H1 (cell line): ENCODE measurements at regions not wholly inside any gene's neighbourhood (a gene's known extent, or its start where the extent isn't known, plus 50 kb on each side); places are given as distances from the start of the nearest gene placed in this dataset.

Experiments used
- CTCF ChIA-PET: fragments of 300-600 bp; sonication (Branson Sonifier 250); formaldehyde crosslinking; loops from one replicate; lab custom pipeline; 2021; ENCODE audit not compliant: partially characterized antibody; lab: Charles Lee
- POLR2A ChIA-PET: fragments of 300-600 bp; sonication (Branson Sonifier 250); formaldehyde crosslinking; loops from one replicate; lab custom pipeline; 2021; ENCODE audit warnings: inconsistent platforms; ENCODE audit not compliant: partially characterized antibody; lab: Charles Lee
- DNase-seq, 2 experiments: peaks; one replicate each; pipeline versions ENCODE4 v3.0.0 to v3.0.0-alpha.2; 2010 to 2022; ENCODE audit warnings: low spot score in 2 of 2, low read depth in 1 of 2, mixed read lengths in 1 of 2
- FAIRE-seq: peaks from 2 replicates; lab custom pipeline; 2011; peaks lifted over from hg19 to GRCh38; lab: Jason Lieb, UNC
- H2AFZ ChIP-seq: 2 replicates; pipeline ENCODE4 v1.8.1; 2012; ENCODE audit warnings: low read length, inconsistent platforms
- H2AK5ac ChIP-seq: 2 replicates; pipeline ENCODE4 v1.6.1; 2013; ENCODE audit warnings: low read depth, low read length
- H2BK120ac ChIP-seq: replicated peaks from 2 replicates; pipeline ENCODE3; 2013; ENCODE audit warnings: low read depth, low read length, inconsistent platforms
- H2BK12ac ChIP-seq: 2 replicates; pipeline ENCODE4 v1.6.1; 2013; ENCODE audit warnings: low read depth, low read length
- H2BK15ac ChIP-seq: 2 replicates; pipeline ENCODE4 v1.6.1; 2013; ENCODE audit warnings: low read length
- H2BK20ac ChIP-seq: 2 replicates; pipeline ENCODE4 v1.6.1; 2013; ENCODE audit warnings: low read length
- H2BK5ac ChIP-seq: 2 replicates; pipeline ENCODE4 v1.6.1; 2013; ENCODE audit warnings: low read depth, low read length
- H3K14ac ChIP-seq: 2 replicates; pipeline ENCODE4 v1.6.1; 2013; ENCODE audit warnings: inconsistent platforms; ENCODE audit not compliant: insufficient read length
- H3K18ac ChIP-seq: 2 replicates; pipeline ENCODE4 v1.6.1; 2013; ENCODE audit warnings: low read length; ENCODE audit errors: extremely low read depth
- H3K23ac ChIP-seq: 2 replicates; pipeline ENCODE4 v1.6.1; 2013; ENCODE audit warnings: inconsistent platforms; ENCODE audit not compliant: insufficient read length
- H3K23me2 ChIP-seq: 2 replicates; pipeline ENCODE4 v1.6.1; 2013; ENCODE audit warnings: low read depth, low read length
- H3K27ac ChIP-seq: 2 replicates; pipeline ENCODE4 v1.6.1; 2011; ENCODE audit warnings: low read depth, low read length, inconsistent platforms
- H3K27me3 ChIP-seq, 4 experiments: replicated peaks in 1 of 4; 1 replicate in 1 of 4; 2 replicates in 3 of 4; pipeline versions ENCODE4 v1.6.1 to v1.8.1; 2011 to 2013; ENCODE audit warnings: low read length in 3 of 4, mild to moderate bottlenecking in 3 of 4, inconsistent platforms in 2 of 4, mixed read lengths in 2 of 4, moderate library complexity in 1 of 4; ENCODE audit not compliant: control insufficient read depth in 3 of 4, insufficient read depth in 3 of 4; ENCODE audit errors: extremely low read depth in 1 of 4
- H3K36me3 ChIP-seq, 4 experiments: 2 replicates each; pipeline versions ENCODE4 v1.6.1 to v1.8.1; 2011 to 2013; ENCODE audit warnings: mild to moderate bottlenecking in 4 of 4, low read length in 3 of 4, moderate library complexity in 2 of 4, control low read depth in 1 of 4, inconsistent platforms in 1 of 4; ENCODE audit not compliant: insufficient read depth in 4 of 4, control insufficient read depth in 2 of 4
- H3K4ac ChIP-seq: replicated peaks from 2 replicates; pipeline ENCODE3; 2013; ENCODE audit warnings: low read length, low read depth, mixed read lengths, inconsistent platforms; ENCODE audit not compliant: insufficient read length
- H3K4me1 ChIP-seq, 4 experiments: replicated peaks in 1 of 4; 1 replicate in 1 of 4; 2 replicates in 3 of 4; pipeline versions ENCODE4 v1.6.1 to v1.8.1; 2011 to 2013; ENCODE audit warnings: low read length in 3 of 4, inconsistent platforms in 2 of 4, mixed read lengths in 1 of 4; ENCODE audit not compliant: insufficient read depth in 4 of 4, control insufficient read depth in 3 of 4
- H3K4me2 ChIP-seq, 2 experiments: 2 replicates each; pipeline versions ENCODE4 v1.6.1 to v1.8.1; 2011 to 2013; ENCODE audit warnings: low read depth in 2 of 2, low read length in 2 of 2, control low read depth in 1 of 2, inconsistent platforms in 1 of 2, mild to moderate bottlenecking in 1 of 2; ENCODE audit not compliant: insufficient read depth in 1 of 2
- H3K4me3 ChIP-seq, 4 experiments: fragments of 200-600, 300-600 bp in 1 of 4; sonication (generic), shearing (Covaris generic), sonication (Bioruptor Twin) in 1 of 4; 2 replicates each; pipeline versions ENCODE4 v1.5.1 to v1.8.1; 2011 to 2016; ENCODE audit warnings: low read length in 4 of 4, low read depth in 3 of 4, control low read depth in 2 of 4, inconsistent platforms in 2 of 4, mild to moderate bottlenecking in 2 of 4, mixed read lengths in 1 of 4, moderate library complexity in 1 of 4; ENCODE audit not compliant: insufficient read depth in 2 of 4; ENCODE audit errors: extremely low read depth in 1 of 4
- H3K56ac ChIP-seq: replicated peaks from 2 replicates; pipeline ENCODE3; 2013; ENCODE audit warnings: low read depth, mild to moderate bottlenecking, mixed read lengths, low read length, inconsistent platforms; ENCODE audit not compliant: insufficient read length
- H3K79me1 ChIP-seq: 2 replicates; pipeline ENCODE4 v1.6.1; 2013; ENCODE audit warnings: low read depth, low read length, control low read depth
- H3K79me2 ChIP-seq, 2 experiments: 2 replicates each; pipeline versions ENCODE4 v1.6.1 to v1.8.1; 2012 to 2013; ENCODE audit warnings: low read length in 2 of 2, mild to moderate bottlenecking in 2 of 2, inconsistent platforms in 1 of 2; ENCODE audit not compliant: insufficient read depth in 2 of 2, control insufficient read depth in 1 of 2
- H3K9ac ChIP-seq, 4 experiments: replicated peaks in 1 of 4; 1 replicate in 1 of 4; 2 replicates in 3 of 4; pipeline versions ENCODE4 v1.6.1 to v1.8.1; 2011 to 2013; ENCODE audit warnings: low read depth in 3 of 4, low read length in 3 of 4, control low read depth in 2 of 4, mild to moderate bottlenecking in 2 of 4, moderate library complexity in 2 of 4, inconsistent platforms in 1 of 4; ENCODE audit errors: extremely low read depth in 1 of 4
- H3K9me3 ChIP-seq, 2 experiments: 2 replicates each; pipeline versions ENCODE4 v1.6.1 to v1.8.1; 2012 to 2013; ENCODE audit warnings: mild to moderate bottlenecking in 2 of 2, moderate library complexity in 2 of 2, control low read depth in 1 of 2, inconsistent platforms in 1 of 2, low read depth in 1 of 2, low read length in 1 of 2, mixed read lengths in 1 of 2; ENCODE audit not compliant: insufficient read depth in 2 of 2
- H4K20me1 ChIP-seq, 2 experiments: replicated peaks in 1 of 2; 2 replicates each; pipeline versions ENCODE3 to v1.8.1; 2011 to 2013; ENCODE audit warnings: inconsistent platforms in 2 of 2, low read length in 2 of 2, mild to moderate bottlenecking in 1 of 2; ENCODE audit not compliant: insufficient read depth in 2 of 2, control insufficient read depth in 1 of 2
- H4K5ac ChIP-seq: 2 replicates; pipeline ENCODE4 v1.6.1; 2013; ENCODE audit warnings: low read length, low read depth, mixed read lengths, inconsistent platforms; ENCODE audit not compliant: insufficient read length
- H4K8ac ChIP-seq: 2 replicates; pipeline ENCODE4 v1.8.0; 2013; ENCODE audit warnings: mild to moderate bottlenecking, moderate library complexity, low read length, inconsistent platforms; ENCODE audit not compliant: insufficient read depth; ENCODE audit errors: extremely low read depth
- H4K91ac ChIP-seq: replicated peaks from 2 replicates; pipeline ENCODE3; 2013; ENCODE audit warnings: low read length, mixed read lengths, inconsistent platforms; ENCODE audit not compliant: insufficient read length
- FOSL1 ChIP-seq: IDR thresholded peaks from 2 replicates; pipeline ENCODE4 v1.6.1; 2011; ENCODE audit warnings: mild to moderate bottlenecking, low read depth, low read length, moderate library complexity; ENCODE audit not compliant: insufficient read depth
- WGBS, 2 experiments: shearing (Covaris generic) in 1 of 2; methylation state at CpG; one replicate each; pipeline versions ENCODE4 v1.1.6 to v1.1.7; 2013 to 2015; ENCODE audit warnings: low lambda C conversion rate in 2 of 2, mixed read lengths in 2 of 2, inconsistent platforms in 1 of 2, low coverage in 1 of 2, missing lambda C conversion rate in 1 of 2; ENCODE audit not compliant: insufficient replicate concordance in 2 of 2, insufficient coverage in 1 of 2, insufficient read length in 1 of 2; ENCODE audit errors: extremely low coverage in 1 of 2, missing lambda C conversion rate in 1 of 2; 5-methylcytosine and 5-hydroxymethylcytosine counted together

DNA sequence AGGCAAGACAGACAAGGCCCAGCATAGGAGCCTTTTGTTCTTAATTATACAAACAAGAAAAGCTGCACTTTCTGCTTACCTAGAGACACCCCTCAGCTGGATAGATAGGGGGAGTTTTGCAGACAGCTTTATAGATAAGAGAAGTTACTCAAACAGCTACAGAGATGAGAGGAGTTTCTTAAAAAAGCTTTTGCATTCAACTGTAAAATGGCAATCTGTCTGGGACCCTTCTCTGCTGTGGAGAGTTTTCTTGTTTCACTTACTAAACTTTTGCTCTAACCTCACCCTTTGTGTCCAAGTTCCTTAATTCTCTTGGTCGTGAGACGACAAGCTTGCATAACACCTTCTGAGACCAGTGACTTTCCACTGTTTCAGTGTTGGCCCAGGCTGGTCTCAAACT is 103.8 kb upstream of the CHORDC1 start:
- H2BK12ac ChIP-seq, result no peak overlapping the region
- H3K36me3 ChIP-seq, result no peaks in the 10 kb centered on the region
- H2BK15ac ChIP-seq, result no peak overlapping the region
- no peaks in the 10 kb centered on the region for H3K9me3 ChIP-seq
- no peaks in the 10 kb centered on the region for H3K23me2 ChIP-seq
- H3K14ac ChIP-seq, result no peak overlapping the region
- H3K23ac ChIP-seq, result no peak overlapping the region
- H3K27ac ChIP-seq, result no peak overlapping the region
- DNase-seq (no peak), FAIRE-seq (no peak)
- ChIA-PET POLR2A (no interaction called here), CTCF (interaction anchor here (0.8 to 0.9 kb wide), 3 partner anchors 11 to 38 kb away, joined by 3 read pairs; no protein-coding TSS in a partner anchor)
- no peak overlapping the region for H4K8ac ChIP-seq
- H3K4me1 ChIP-seq, result no peaks in the 10 kb centered on the region
- no peak overlapping the region for H3K4me3 ChIP-seq
- H3K9ac ChIP-seq, result no peak overlapping the region
- H2AK5ac ChIP-seq, result no peak overlapping the region
- no peak overlapping the region for H2BK20ac ChIP-seq
- no peak overlapping the region for H2BK5ac ChIP-seq
- no peak overlapping the region for H3K4ac ChIP-seq
- H3K4me2 ChIP-seq, result no peak overlapping the region
- no peak overlapping the region for H3K18ac ChIP-seq
- H2AFZ ChIP-seq, result 0 out of 2 replicates have a peak overlapping the region, but pooled peaks have one; percentile 44
- no peaks in the 10 kb centered on the region for H3K79me2 ChIP-seq
- H4K20me1 ChIP-seq, result no peaks in the 10 kb centered on the region
- 97% methylated on average over 2 of the region's 2 CpGs; no CpG with 5 or more reads in 1 of the 2 experiments for WGBS, 2 experiments
- H2BK120ac ChIP-seq, result no peak overlapping the region
- no peaks in the 10 kb centered on the region for H3K79me1 ChIP-seq
- H4K5ac ChIP-seq, result no peak overlapping the region
- no peak overlapping the region for H3K56ac ChIP-seq
- TF ChIP-seq FOSL1, result no peak
- no peaks in the 10 kb centered on the region for H3K27me3 ChIP-seq
- H4K91ac ChIP-seq, result no peak overlapping the region
